Hippocampal formation (tissue), 2 donors: ENCODE measurements at regions not wholly inside any gene's neighbourhood (a gene's known extent, or its start where the extent isn't known, plus 50 kb on each side); places are given as distances from the start of the nearest gene placed in this dataset.

ENCODE experiments used
- DNase-seq, 2 donors: peaks; one replicate each; lab custom pipeline; 2025; lab: John Stamatoyannopoulos, UW

GRCh38 chr6:14664112-14664601 lies 546.6 kb downstream of the CD83 start:
- DNase-seq: no peak

- DNase-seq: no peak
Observed at GRCh38 chr6:14664621-14665315, 547.2 kb downstream of the CD83 start.

- DNase-seq: no peak
Observed at GRCh38 chr6:14665827-14666724, 548.5 kb downstream of the CD83 start.

DNA sequence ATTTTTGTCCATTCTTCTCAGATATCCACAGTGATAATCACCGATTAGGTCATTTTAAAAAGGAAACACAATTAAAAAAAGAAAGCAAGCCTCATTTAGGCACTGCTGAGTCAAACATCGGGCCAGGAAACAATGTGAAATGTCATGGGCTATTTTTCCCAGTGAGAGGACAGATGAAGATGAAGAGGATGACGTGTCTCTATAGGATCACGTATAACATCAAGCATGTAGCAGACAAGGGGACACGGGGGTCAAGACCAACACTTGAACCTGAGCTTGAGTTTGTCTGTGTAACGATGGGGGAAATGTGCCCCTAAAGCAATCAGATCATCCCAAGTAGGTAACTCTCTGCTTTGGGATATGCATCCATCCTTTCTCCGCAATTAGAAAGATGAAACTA lies 553.2 kb downstream of the CD83 start:
- DNase-seq: no peak

DNA sequence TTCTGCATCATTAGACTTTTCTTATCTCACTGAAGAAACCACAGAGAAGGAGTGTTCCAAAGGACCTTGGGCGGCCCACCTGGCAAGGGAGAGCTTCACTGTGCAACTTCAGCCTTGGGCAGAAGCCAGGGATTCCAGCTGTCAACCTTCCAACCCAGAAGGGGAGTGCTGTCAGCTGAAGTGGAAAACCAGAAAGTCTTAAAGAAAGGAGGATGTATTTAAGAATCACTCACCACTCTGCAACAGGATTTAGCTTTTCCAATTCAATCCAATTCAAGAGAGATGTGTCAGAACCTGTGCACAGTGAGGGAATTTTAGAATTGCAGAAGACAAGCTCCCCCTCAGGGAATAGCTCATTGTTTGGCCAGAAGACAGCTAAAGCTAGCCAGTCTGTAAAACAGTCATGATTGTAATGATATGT lies 553.7 kb downstream of the CD83 start:
- DNase-seq: no peak

- no peak for DNase-seq
Observed at GRCh38 chr6:14671937-14672336, 554.4 kb downstream of the CD83 start.

- no peak for DNase-seq
Observed at GRCh38 chr6:14673201-14673600, 555.6 kb downstream of the CD83 start.

DNA sequence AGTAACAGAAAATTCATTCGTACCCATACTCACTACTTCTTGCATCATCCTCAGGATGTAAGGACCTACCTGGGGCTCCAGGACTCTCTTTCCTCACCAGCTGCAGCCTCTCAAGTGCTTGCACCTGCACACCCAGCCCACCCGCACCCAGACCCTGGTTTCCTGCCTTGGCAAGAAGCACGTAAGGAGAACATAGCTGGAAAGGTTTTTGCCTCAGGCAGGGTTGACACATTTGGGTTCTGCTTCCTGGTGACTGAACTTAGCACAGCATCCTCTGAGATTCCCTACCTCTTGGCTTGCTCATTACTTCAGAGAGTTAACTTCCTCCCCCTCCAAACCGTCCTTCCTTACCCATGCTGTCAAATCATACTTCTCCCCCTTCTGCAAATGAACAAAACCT lies 556.9 kb downstream of the CD83 start:
- no peak for DNase-seq

GRCh38 chr6:14674867-14675648 lies 557.5 kb downstream of the CD83 start:
- no peak for DNase-seq

- DNase-seq: no peak
Observed at GRCh38 chr6:14676064-14676463, 558.5 kb downstream of the CD83 start.

DNA sequence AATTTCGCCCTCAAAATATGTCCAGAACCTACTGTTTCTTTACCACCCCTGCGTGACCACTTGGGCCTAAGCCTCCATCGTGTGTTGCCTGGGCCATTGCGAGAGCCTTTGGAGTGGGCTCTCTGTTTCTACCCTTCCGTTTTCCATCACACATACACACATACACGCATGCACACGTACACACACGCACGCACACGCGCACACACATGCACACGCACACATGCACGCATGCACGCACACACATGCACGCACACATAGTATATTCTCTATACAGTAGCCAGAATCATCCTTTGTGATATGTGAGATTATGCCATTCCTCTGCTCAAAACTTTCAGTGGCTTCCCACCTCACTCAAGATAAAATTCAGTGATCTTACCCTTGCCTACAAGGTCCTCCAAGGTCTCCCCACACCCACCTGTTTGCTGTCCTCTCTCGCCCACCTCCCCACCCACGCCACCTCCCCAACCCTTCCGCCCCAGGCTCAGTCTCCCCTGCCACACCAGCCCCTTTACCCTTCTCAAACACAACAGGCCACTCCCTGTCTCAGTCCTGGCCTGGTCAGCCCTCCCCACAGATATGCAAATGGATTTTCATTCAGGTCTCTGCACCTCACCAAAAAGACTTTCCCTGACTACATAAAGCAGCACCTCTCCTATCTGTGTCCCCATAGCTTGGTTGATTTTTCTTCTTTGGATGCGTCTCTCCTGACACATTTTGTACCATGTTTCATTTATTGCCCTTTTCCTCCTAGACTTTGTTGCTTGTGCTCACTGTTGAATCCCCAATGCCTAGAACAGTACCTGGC lies 559.6 kb downstream of the CD83 start:
- no peak for DNase-seq

DNA sequence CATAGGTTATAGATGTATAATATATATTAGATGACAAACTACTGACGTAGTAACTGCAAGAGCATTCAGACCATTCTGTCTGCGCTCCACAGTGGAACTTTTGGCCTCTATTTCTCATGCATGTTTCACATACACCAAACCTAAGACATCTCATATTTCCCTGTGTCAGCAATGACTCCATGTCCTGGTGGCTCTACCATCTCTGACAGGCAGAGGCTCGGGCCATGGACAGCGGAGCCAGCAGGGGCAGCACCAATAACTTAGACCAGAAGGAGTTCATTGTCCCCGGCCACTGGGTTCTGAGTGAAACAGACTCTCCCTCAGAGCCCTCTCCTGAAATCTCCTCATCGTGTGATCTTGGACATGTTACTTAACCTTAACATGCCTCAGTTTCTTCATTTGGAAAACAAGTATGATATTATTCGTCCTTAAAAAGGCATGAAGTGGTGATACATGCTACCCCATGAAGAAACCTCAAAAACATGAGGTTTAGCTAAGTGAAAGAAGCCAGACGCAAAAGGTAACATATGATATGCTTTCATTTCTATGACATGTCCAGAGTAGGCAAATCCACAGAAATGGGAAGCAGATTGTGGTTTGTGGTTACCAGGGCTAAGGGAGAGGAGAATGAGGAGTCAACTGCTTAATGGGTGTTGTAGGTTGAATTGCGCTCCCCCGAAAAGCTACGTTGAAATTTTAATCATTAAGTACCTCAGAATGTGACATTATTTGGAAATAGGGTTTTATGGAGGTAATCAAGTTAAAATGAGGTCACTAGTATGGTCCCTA lies 564.0 kb upstream of the JARID2 start:
- no peak for DNase-seq

GRCh38 chr6:14682812-14683211 lies 563.1 kb upstream of the JARID2 start:
- DNase-seq: no peak

DNA sequence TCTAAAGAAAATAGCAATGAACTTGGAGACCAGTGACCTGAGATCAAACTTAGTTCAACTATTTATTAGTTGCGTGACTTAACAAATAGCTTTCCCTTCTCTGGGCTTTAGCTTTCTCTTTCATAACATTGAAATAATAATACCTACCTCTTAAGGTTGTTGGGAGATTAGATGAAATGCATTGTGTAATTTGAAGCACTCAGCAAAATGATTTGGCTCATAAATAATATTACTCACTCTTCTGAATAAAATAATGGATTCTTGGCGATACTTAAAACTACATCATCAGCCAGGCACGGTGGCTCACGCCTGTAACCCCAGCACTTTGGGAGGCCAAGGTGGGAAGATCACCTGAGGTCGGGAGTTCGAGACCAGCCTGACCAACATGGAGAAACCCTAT lies 556.2 kb upstream of the JARID2 start:
- DNase-seq: no peak

DNA sequence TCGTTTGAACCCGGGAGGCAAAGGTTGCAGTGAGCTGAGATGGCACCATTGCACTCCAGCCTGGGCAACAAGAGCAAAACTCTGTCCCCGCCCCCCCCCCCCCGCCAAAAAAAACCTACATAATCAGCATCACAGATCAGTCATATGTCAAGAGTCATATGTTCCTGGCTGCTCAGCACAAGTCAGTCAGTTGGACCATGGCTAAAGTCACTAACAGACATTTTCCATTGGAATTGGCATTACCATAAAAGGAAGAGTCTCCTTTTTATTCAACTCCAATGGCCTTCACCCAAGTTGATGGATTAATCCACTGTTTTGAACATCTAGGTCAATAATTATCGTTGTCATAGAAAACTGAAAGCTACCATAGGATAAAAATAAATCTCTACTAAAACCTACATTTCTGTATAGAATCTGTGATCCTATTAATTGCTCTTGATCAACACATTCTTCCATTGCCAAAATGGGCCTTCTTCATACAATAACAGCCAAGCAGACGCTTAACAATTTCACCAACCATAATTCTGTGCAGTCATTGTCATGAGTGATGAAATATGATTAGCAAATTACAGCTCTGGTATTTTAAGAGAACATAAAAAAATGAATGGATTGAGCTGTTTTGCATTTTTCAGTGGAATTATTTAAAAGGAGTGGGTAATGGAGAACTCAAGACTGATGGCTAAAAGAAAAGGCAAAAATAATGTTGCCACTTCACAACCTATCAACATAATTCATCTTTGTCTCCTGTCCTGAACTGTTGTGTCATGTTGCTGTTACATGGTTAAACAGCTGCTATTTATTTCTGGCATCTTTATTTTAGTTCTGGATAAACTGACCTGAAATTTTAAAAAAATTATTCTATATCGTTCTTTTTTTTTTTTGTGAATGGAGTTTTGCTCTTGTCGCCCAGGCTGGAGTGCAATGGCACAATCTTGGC lies 555.5 kb upstream of the JARID2 start:
- no peak for DNase-seq

DNA sequence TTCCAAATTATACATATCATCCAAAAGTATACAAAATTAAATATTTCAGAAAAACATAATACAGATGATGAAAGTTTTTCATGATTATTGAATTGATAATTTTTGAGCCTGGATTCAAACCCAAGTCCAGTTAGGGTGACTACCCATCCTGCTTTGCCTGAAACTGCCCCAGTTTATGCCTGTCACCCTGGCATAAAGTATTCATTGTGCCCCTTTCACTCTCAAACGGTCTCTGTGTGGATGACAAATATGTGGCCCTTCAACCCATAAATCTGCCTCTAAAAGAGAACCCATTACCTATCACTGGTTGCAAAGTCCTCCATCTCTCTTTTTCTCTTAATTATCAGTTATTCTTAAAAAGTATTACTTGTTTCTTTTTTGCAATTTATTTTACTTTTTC lies 553.7 kb upstream of the JARID2 start:
- no peak for DNase-seq

DNA sequence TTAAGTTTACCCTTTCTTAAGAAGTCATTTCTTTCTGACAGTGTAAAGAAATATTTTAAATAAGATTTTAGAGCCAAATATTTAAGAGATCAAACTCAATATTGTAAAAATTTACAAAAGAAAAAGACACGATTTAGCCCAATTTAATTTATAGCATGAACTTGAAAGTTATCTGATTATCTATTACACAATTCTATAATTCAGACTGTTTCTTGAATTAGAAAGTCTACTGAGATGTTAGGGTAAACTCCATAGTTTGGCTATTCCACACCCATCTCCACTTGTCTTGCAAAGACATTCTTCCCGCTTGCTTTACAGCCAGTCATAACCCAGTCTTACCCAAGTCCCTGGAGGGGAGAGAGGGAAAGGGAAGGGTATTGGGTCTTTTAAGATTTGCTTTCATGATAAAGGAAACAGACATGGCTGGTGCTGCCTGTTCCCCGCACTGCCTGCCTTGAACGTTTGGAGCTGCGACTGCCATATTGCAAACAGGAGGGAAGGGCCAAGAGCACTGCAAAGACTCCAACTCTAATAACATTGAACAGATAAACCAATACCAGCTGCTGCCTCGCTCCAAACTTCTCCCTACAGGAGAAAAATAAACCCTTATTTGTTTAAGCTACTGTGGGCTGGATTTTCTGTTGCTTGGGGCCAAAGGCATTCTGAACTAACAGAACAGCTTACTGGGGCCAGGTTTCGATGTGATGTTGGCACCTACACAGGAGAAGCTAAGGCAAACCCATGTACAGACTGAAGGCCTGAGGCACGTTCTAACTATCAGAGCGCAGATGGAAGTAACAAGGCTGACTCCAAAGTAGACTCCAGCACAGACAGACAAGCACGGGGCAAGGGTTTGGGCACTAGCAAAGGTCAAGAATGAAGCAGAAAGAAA lies 552.3 kb upstream of the JARID2 start:
- DNase-seq: no peak

DNA sequence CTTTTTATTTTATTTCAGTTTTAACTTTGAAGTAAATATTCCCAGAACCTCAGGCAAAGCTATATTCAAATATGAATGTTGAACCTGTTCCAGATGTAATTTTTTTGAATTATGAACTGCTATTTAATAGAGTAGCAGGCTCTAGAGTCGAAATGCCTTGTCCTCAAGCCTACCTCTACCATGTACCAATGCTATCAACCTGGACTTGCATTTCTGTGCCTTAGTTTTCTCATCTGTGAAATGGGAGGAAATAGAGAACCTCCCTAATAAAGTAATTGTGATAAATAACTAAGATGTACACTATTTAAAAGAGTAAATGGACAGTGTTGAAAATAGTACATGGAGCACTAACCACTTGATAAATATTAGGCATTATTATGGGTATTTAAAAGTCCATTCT lies 551.6 kb upstream of the JARID2 start:
- DNase-seq: no peak

GRCh38 chr6:14695579-14695978 lies 550.3 kb upstream of the JARID2 start:
- no peak for DNase-seq
